GM12878 (cell line): ENCODE measurements at regions not wholly inside any gene's neighbourhood (a gene's known extent, or its start where the extent isn't known, plus 50 kb on each side); places are given as distances from the start of the nearest gene placed in this dataset.

Experiments
- ATAC-seq: fragments of 200-7000 bp; cut with Tn5 transposase; 3 replicates; pipeline ENCODE4 v1.9.1; 2020; ENCODE audit warnings: mild to moderate bottlenecking, moderate library complexity
- BruUV-seq: library from RNA; stranded (reverse); fragments of 400-500 nt; replicated peaks from 2 replicates; lab custom pipeline; 2021; lab: Mats Ljungman, UMichigan
- CTCF ChIA-PET: fragments of 300-600 bp; sonication (Branson Sonifier 250); formaldehyde crosslinking; extraction: SDS; loops from one replicate; lab custom pipeline; 2021; ENCODE audit warnings: inconsistent platforms; lab: Yijun Ruan, JAX
- POLR2A ChIA-PET: fragments of 350-600 bp; formaldehyde crosslinking; extraction: SDS; loops from one replicate; lab custom pipeline; 2021; ENCODE audit warnings: inconsistent platforms; lab: Charles Lee
- RAD21 ChIA-PET: fragments of 300-600 bp; sonication (Branson Sonifier 250); formaldehyde crosslinking; loops from one replicate; lab custom pipeline; 2023; ENCODE audit warnings: antibody characterized with exemption; ENCODE audit not compliant: unreplicated experiment; lab: Charles Lee
- SMC1A ChIA-PET: fragments of 300-600 bp; sonication (Branson Sonifier 250); formaldehyde crosslinking; loops from one replicate; lab custom pipeline; 2023; ENCODE audit not compliant: unreplicated experiment, uncharacterized antibody; lab: Charles Lee
- DNase-seq: peaks from one replicate; pipeline ENCODE4 v3.0.0-alpha.2; 2011; ENCODE audit warnings: low read depth, low spot score
- FAIRE-seq: peaks from 3 replicates; lab custom pipeline; 2011; peaks lifted over from hg19 to GRCh38; lab: Jason Lieb, UNC
- H2AFZ ChIP-seq: 2 replicates; pipeline ENCODE4 v1.6.0; 2011; ENCODE audit warnings: low read depth, low read length, control low read depth; ENCODE audit not compliant: control insufficient read depth
- H3K27ac ChIP-seq: 2 replicates; pipeline ENCODE4 v1.5.1; 2011; ENCODE audit warnings: control low read depth; ENCODE audit not compliant: control insufficient read depth, insufficient read depth
- H3K27me3 ChIP-seq, 2 experiments: replicated peaks in 1 of 2; 2 replicates each; pipeline versions ENCODE4 v1.6.0 to v1.6.1; 2011; ENCODE audit warnings: low read length in 1 of 2; ENCODE audit not compliant: control insufficient read depth in 2 of 2, insufficient read depth in 2 of 2
- H3K36me3 ChIP-seq, 2 experiments: 2 replicates each; pipeline ENCODE4 v1.5.1; 2011; ENCODE audit warnings: low read length in 1 of 2; ENCODE audit not compliant: control insufficient read depth in 2 of 2, insufficient read depth in 2 of 2
- H3K4me1 ChIP-seq: 2 replicates; pipeline ENCODE4 v1.6.1; 2011; ENCODE audit warnings: mild to moderate bottlenecking, low read length, moderate library complexity, mixed read lengths; ENCODE audit not compliant: control insufficient read depth, insufficient read depth
- H3K4me2 ChIP-seq: 2 replicates; pipeline ENCODE4 v1.6.0; 2011; ENCODE audit warnings: control low read depth; ENCODE audit not compliant: control insufficient read depth, insufficient read depth
- H3K4me3 ChIP-seq: fragments of 200-600 bp; sonication (generic); 2 replicates; pipeline ENCODE4 v1.5.1; 2016
- H3K79me2 ChIP-seq: 2 replicates; pipeline ENCODE4 v1.6.0; 2011; ENCODE audit warnings: low read length; ENCODE audit not compliant: control insufficient read depth, insufficient read depth
- H3K9ac ChIP-seq: 2 replicates; pipeline ENCODE4 v1.8.0; 2011; ENCODE audit warnings: low read length, control low read depth, mixed read lengths; ENCODE audit not compliant: control insufficient read depth, insufficient read depth
- H3K9me3 ChIP-seq: replicated peaks from 3 replicates; pipeline ENCODE4 v1.5.1; 2011; ENCODE audit warnings: mild to moderate bottlenecking, low read length; ENCODE audit not compliant: control insufficient read depth, insufficient read depth
- H4K20me1 ChIP-seq: 2 replicates; pipeline ENCODE4 v1.6.0; 2011; ENCODE audit not compliant: control insufficient read depth, insufficient read depth
- CEBPB ChIP-seq, 2 experiments: fragments of 150-350 bp in 1 of 2; IDR thresholded peaks; 2 replicates each; pipeline ENCODE4 v1.6.1; 2012 to 2014; ENCODE audit warnings: low read depth in 2 of 2, low read length in 2 of 2, borderline replicate concordance in 1 of 2, inconsistent platforms in 1 of 2
- EZH2 ChIP-seq: IDR thresholded peaks from 2 replicates; pipeline ENCODE4 v1.6.1; 2012; ENCODE audit warnings: low read depth, mild to moderate bottlenecking, control low read depth, inconsistent platforms, low read length, borderline replicate concordance; ENCODE audit not compliant: control insufficient read depth
- HDAC2 ChIP-seq: fragments of 200-600 bp; sonication (generic); IDR thresholded peaks from 2 replicates; pipeline ENCODE4 v1.6.1; 2017
- IKZF1 ChIP-seq: fragments of 450-650 bp; conservative IDR thresholded peaks from 2 replicates; pipeline ENCODE4 v1.6.1; 2017; ENCODE audit warnings: antibody characterized with exemption, mild to moderate bottlenecking
- MLLT1 ChIP-seq: fragments of 450-650 bp; IDR thresholded peaks from 2 replicates; pipeline ENCODE4 v1.6.1; 2016; ENCODE audit warnings: mild to moderate bottlenecking
- POLR2A ChIP-seq: IDR thresholded peaks from 2 replicates; pipeline ENCODE4 v1.6.1; 2011; ENCODE audit warnings: low read depth, mild to moderate bottlenecking, low read length
- POU2F2 ChIP-seq: IDR thresholded peaks from 3 replicates; pipeline ENCODE4 v1.6.1; 2011; ENCODE audit warnings: low read depth, mild to moderate bottlenecking, low read length, borderline replicate concordance
- RAD21 ChIP-seq: IDR thresholded peaks from 2 replicates; pipeline ENCODE4 v1.6.1; 2011; ENCODE audit warnings: mild to moderate bottlenecking, low read depth, low read length, moderate library complexity; ENCODE audit not compliant: insufficient read depth
- RAD51 ChIP-seq: fragments of 450-650 bp; IDR thresholded peaks from 2 replicates; pipeline ENCODE4 v1.6.1; 2016; ENCODE audit warnings: moderate library complexity, mild to moderate bottlenecking, inconsistent platforms
- RB1 ChIP-seq: fragments of 450-650 bp; formaldehyde crosslinking; IDR thresholded peaks from 2 replicates; pipeline ENCODE4 v1.6.1; 2017; ENCODE audit warnings: mild to moderate bottlenecking, borderline replicate concordance
- SRF ChIP-seq, 2 experiments: IDR thresholded peaks; 2 replicates each; pipeline ENCODE4 v1.6.1; 2011; ENCODE audit warnings: low read depth in 2 of 2, low read length in 2 of 2, mild to moderate bottlenecking in 1 of 2, moderate library complexity in 1 of 2
- TCF12 ChIP-seq: IDR thresholded peaks from 2 replicates; pipeline ENCODE4 v1.6.1; 2011; ENCODE audit warnings: low read depth, mild to moderate bottlenecking, low read length
- TCF7 ChIP-seq: IDR thresholded peaks from 2 replicates; pipeline ENCODE4 v1.6.1; 2014; ENCODE audit warnings: antibody characterized with exemption, borderline replicate concordance
- ZNF207 ChIP-seq: fragments of 450-650 bp; IDR thresholded peaks from 2 replicates; pipeline ENCODE4 v1.6.1; 2014; ENCODE audit warnings: antibody characterized with exemption, mild to moderate bottlenecking, borderline replicate concordance
- WGBS: methylation state at CpG from one replicate; pipeline ENCODE4 v1.1.6; 2016; ENCODE audit warnings: low lambda C conversion rate; ENCODE audit not compliant: insufficient replicate concordance, insufficient coverage; ENCODE audit errors: missing lambda C conversion rate; 5-methylcytosine and 5-hydroxymethylcytosine counted together
- in situ Hi-C: fragments of 300-500 bp; cut with MboI; formaldehyde crosslinking; loops from 9 replicates; pipeline ENCODE4 v1.14.3; 2018; ENCODE audit warnings: mixed read lengths
- intact Hi-C: fragments of 100-400 bp; cut with micrococcal nuclease; formaldehyde crosslinking; loops from one replicate; pipeline ENCODE4 v1.14.2; 2022; ENCODE audit not compliant: unreplicated experiment
- TF ChIP-seq, protein P1 (sequence below): fragments of 450-650 bp; IDR thresholded peaks from 2 replicates; pipeline ENCODE4 v1.6.1; 2017; ENCODE audit warnings: mild to moderate bottlenecking
- TF ChIP-seq, protein P2 (sequence below): IDR thresholded peaks from 2 replicates; pipeline ENCODE4 v1.6.1; 2011; ENCODE audit warnings: mild to moderate bottlenecking, low read depth, low read length, moderate library complexity; ENCODE audit not compliant: insufficient replicate concordance
- TF ChIP-seq, protein P3 (sequence below): fragments of 450-650 bp; IDR thresholded peaks from 2 replicates; pipeline ENCODE4 v1.6.1; 2018; ENCODE audit warnings: borderline replicate concordance, mild to moderate bottlenecking; ENCODE audit not compliant: partially characterized antibody

DNA sequence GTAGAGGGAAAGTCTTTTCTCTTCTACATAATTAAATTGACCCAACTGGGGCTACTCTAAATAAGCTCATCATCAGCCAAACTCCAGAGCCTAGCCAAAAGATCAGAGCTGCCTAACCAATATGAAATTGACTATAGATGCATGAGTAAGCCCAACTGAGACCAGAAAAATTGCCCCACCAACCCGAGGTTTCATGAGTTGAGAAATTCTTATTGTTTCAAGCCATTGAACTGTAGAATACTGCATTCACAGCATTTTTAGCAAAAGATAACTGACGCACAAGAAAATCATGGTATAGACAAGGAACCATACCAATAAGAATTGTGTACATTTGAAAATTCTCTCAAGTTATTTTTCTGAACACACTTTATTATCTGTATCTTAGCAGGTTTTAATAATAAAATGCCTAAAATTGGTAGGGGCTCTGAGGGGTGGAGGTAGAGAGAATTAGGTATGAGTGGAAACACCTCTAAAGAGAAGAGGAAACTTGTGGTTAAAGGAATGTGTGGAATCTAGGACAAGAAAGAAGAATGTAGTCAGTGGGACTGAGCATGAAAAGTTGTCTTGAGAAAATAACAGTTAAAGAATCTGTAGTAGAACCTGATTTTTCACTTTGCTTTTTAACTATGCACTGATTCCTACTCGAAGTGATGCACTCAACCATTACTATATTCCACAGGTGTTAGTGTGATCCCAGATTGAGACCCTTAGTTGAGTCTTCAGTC, 200.9 kb upstream of the PPP1R2C start:
- ChIA-PET RAD21 (interaction anchor here (0.8 to 1.2 kb wide), 3 partner anchors 15 to 172 kb away, joined by 3 to 4 read pairs (median 3); no protein-coding TSS in a partner anchor), CTCF (interaction anchor here (1.3 kb wide), 1 partner anchor 135 kb away, joined by 3 read pairs; no protein-coding TSS in a partner anchor), POLR2A (no interaction called here), SMC1A (interaction anchor here (0.5 to 1.7 kb wide), 5 partner anchors 11 to 153 kb away, joined by 3 to 5 read pairs (median 3); no protein-coding TSS in a partner anchor)
- 0 out of 2 replicates have a peak overlapping the region, but pooled peaks have one; percentile 23 for H3K4me2 ChIP-seq
- ATAC-seq (peak; percentile 87), FAIRE-seq (no peak), DNase-seq (no peak)
- in situ Hi-C loops, result no loop called here
- peaks cover 8% of the 10 kb centered on the region; the same call in 1 of the 2 replicates for H3K4me1 ChIP-seq
- no peaks in the 10 kb centered on the region for H4K20me1 ChIP-seq
- H3K9ac ChIP-seq, result no peak overlapping the region
- 4% methylated on average over 3 of the region's 3 CpGs for WGBS
- H3K36me3 ChIP-seq, result no peaks in the 10 kb centered on the region
- H2AFZ ChIP-seq, result no peak overlapping the region
- H3K79me2 ChIP-seq, result no peaks in the 10 kb centered on the region
- H3K27ac ChIP-seq, result no peak overlapping the region
- intact Hi-C loops, result no loop called here
- no TSS peak for BruUV-seq
- H3K4me3 ChIP-seq, result no peak overlapping the region
- no peaks in the 10 kb centered on the region for H3K27me3 ChIP-seq
- H3K9me3 ChIP-seq, result no peaks in the 10 kb centered on the region; the same call in 1 of the 3 replicates
- no peak for TF ChIP-seq POLR2A
- no peak for TF ChIP-seq ZNF207
- TF ChIP-seq TCF7, result no peak
- TF ChIP-seq, protein P1, sequence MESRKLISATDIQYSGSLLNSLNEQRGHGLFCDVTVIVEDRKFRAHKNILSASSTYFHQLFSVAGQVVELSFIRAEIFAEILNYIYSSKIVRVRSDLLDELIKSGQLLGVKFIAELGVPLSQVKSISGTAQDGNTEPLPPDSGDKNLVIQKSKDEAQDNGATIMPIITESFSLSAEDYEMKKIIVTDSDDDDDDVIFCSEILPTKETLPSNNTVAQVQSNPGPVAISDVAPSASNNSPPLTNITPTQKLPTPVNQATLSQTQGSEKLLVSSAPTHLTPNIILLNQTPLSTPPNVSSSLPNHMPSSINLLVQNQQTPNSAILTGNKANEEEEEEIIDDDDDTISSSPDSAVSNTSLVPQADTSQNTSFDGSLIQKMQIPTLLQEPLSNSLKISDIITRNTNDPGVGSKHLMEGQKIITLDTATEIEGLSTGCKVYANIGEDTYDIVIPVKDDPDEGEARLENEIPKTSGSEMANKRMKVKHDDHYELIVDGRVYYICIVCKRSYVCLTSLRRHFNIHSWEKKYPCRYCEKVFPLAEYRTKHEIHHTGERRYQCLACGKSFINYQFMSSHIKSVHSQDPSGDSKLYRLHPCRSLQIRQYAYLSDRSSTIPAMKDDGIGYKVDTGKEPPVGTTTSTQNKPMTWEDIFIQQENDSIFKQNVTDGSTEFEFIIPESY, result no peak
- TF ChIP-seq SRF (IDR thresholded peaks at IDR 0.05; ENCODE audit: low read depth in 2 of 2, low read length in 2 of 2), result no peak
- TF ChIP-seq MLLT1, result no peak
- TF ChIP-seq HDAC2, result no peak
- TF ChIP-seq, protein P2, sequence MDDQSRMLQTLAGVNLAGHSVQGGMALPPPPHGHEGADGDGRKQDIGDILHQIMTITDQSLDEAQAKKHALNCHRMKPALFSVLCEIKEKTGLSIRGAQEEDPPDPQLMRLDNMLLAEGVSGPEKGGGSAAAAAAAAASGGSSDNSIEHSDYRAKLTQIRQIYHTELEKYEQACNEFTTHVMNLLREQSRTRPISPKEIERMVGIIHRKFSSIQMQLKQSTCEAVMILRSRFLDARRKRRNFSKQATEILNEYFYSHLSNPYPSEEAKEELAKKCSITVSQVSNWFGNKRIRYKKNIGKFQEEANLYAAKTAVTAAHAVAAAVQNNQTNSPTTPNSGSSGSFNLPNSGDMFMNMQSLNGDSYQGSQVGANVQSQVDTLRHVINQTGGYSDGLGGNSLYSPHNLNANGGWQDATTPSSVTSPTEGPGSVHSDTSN, result no peak
- TF ChIP-seq IKZF1, result no peak
- TF ChIP-seq TCF12, result no peak
- no peak for TF ChIP-seq RAD21
- TF ChIP-seq, protein P3, sequence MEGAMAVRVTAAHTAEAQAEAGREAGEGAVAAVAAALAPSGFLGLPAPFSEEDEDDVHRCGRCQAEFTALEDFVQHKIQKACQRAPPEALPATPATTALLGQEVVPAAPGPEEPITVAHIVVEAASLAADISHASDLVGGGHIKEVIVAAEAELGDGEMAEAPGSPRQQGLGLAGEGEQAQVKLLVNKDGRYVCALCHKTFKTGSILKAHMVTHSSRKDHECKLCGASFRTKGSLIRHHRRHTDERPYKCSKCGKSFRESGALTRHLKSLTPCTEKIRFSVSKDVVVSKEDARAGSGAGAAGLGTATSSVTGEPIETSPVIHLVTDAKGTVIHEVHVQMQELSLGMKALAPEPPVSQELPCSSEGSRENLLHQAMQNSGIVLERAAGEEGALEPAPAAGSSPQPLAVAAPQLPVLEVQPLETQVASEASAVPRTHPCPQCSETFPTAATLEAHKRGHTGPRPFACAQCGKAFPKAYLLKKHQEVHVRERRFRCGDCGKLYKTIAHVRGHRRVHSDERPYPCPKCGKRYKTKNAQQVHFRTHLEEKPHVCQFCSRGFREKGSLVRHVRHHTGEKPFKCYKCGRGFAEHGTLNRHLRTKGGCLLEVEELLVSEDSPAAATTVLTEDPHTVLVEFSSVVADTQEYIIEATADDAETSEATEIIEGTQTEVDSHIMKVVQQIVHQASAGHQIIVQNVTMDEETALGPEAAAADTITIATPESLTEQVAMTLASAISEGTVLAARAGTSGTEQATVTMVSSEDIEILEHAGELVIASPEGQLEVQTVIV, result no peak
- no peak for TF ChIP-seq RB1
- TF ChIP-seq RAD51, result no peak
- TF ChIP-seq CEBPB (IDR thresholded peaks at IDR 0.05; ENCODE audit: borderline replicate concordance in 1 of 2, low read depth in 2 of 2, low read length in 2 of 2), result no peak
- no peak for TF ChIP-seq POU2F2
- no peak for TF ChIP-seq EZH2
